GM21737 (cell line): ENCODE measurements at regions not wholly inside any gene's neighbourhood (a gene's known extent, or its start where the extent isn't known, plus 50 kb on each side); places are given as distances from the start of the nearest gene placed in this dataset.
A peak's percentile ranks its signal among the peaks of the same experiment; 100 is the strongest.
"Not testable (repeated sequence)": the region's sequence is repeated elsewhere in the genome, so short reads cannot be mapped to it uniquely, and the experiment has no call there.

Experiments
- ATAC-seq: cut with Tn5 transposase; IDR thresholded peaks from one replicate; pipeline ENCODE4 v1.9.1; 2021; ENCODE audit warnings: mild to moderate bottlenecking, moderate library complexity; ENCODE audit not compliant: unreplicated experiment

DNA sequence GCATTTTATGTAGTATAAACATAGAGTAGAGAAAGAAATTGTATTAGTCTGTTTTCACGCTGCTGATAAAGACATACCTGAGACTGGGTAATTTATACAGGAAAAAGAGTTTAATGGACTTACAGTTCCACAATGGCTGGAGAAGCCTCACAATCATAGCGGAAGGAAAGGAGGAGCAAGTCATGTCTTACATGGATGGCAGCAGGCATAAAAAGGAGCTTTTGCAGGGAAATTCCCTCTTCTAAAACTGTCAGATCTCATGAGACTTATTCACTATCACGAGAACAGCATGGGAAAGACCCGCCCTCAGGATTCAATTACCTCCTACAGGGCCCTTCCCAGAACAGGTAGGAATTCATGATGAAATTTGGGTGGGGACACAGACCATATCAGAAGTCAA, 98.1 kb downstream of the ARRDC3 start:
- not testable (repeated sequence) for ATAC-seq

- no peak for ATAC-seq
Observed at GRCh38 chr5:91283899-91284298, 99.2 kb downstream of the ARRDC3 start.

DNA sequence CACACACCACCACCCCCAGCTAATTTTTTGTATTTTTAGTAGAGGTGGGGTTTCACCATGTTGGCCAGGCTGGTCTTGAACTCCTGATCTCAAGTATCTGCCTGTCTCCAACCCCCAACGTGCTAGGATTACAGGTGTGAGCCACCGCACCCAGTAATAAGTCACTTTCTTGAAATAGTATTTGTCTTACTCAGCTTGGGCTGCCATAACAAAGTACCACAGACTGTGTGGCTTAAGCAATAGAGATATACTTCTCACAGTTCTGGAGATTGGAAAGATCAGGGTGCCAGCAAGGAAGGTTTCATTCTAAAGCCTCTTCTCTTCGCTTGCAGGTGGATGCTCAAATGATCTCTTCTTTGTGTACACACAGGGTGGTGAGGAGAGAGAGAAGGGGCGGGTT, 99.8 kb downstream of the ARRDC3 start:
- ATAC-seq = no peak

DNA sequence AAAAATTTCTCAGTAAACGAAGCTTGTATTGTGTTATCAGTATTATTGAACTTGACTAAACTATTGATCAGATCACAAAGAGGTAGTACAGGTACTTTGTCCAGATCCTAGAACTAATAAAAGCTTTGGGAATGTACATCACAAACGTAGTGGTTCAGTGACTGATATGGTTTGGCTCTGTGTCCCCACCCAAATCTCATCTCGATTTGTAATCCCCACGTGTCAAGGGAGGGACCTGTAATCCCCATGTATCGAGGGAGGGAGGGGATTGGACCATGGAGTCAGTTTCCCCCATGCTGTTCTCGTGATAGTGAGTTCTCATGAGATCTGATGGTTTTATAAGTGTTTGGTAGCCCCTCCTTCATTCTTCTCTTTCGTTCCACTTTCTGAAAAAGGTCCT, 100.9 kb downstream of the ARRDC3 start:
- no peak for ATAC-seq

GRCh38 chr5:91281401-91281800, 101.7 kb downstream of the ARRDC3 start:
- no peak for ATAC-seq

DNA sequence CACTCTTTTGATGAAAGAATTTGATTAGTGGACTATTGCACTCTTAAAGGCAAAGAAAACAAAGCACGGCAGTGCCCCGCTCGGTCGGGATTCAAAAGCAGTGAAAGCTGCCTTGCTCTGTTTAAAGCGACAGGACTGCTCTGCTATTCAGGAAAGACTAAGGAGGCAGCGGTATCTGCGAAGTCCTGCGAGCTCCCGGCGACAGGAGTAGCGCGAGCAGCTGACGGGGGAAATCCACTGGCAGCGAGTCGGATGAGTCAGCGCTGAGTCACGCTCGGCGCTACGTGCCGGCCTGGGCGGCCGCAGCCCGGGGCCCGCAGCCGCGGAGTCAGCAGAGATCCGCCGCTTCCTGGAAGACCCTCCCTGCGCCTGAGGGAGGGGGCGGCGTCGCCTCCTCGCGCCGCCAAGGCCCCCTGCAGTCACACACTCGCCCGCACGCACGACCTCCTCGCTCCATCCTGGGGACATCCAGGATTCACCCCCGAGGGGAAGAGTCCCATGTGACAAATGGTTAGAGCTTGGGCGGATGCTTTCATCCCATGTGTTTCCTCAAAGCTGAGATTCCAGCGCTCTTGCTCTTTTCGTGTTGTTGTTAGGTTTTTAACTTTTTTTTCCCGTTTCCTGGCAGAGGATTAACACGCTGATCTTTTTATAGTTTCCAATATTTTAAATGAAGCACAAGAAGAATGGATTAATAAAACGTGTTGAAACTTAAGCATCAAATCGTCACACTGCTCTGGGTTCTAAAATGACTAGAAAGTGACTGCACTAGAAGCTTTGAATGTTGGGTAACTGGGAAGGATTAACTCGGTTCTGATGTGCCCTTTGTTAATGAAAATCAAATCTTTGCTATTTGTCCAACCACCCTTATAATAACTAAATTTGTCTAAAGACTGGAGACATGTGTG, 102.5 kb downstream of the ARRDC3 start:
- peak; percentile 96 for ATAC-seq

DNA sequence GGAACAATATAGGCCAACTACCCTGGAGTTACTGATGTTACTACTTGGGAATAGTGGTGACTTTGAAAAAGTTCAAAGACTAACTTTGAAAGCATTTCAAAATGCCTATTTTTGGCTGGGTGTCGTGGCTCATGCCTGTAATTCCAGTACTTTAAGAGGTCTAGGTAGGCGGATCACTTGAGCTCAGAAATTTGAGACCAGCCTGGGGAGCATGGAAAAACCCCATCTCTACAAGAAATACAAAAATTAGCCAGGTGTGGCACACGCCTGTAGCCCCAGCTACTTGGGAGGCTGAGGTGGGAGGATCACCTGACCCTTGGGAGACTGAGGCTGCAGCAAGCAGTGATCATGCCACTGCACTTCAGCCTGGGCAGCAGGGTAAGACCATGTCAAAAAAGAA, 105.3 kb downstream of the ARRDC3 start:
- no peak for ATAC-seq

DNA sequence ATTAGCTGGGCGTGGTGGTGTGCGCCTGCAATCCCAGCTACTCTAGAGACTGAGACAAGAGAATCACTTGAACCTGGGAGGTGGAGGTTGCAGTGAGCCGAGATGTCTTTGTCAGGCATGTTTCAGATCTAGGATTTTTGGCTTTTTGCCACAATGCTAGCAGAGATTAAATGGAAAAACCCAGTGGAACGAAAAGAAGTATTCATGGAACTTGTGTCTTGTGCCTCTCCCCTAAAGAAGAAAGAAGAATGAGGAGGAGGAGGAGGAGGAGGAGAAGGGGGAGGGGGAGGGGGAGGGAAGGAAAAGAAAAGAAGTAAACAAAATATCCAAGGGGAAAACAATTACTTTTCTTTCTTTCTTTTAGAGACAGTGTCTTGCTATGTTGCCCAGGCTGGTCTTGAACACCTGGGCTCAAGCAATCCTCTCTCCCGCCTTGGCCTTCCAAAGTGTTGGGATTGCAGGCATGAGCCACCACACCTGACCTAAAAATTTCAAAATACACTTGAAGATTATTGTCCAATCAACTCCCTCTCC, 106.0 kb downstream of the ARRDC3 start:
- no peak for ATAC-seq

- ATAC-seq = peak; percentile 91
Observed at GRCh38 chr5:91272858-91273257, 110.3 kb downstream of the ARRDC3 start.

GRCh38 chr5:91271999-91272398, 111.1 kb downstream of the ARRDC3 start:
- peak; percentile 60 for ATAC-seq

DNA sequence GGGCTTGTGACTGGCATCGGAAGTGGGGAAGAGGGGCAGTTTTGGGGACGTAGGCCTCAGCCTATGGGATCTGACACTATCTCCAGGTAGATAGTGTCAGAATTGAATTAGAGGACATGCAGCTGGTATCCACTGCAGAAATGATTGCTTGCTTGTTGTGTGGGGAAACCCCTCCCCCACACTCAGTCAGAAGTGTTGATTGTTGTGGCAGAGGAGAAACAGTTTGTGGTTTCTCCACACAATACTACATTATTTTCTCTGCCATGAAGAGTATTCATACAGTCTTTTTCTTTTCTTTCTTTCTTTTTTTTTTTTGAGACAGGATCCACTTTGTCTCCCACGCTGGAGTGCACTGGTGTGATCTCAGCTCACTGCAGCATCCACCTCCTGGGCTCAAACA, 113.9 kb downstream of the ARRDC3 start:
- ATAC-seq = no peak

- peak; percentile 57 for ATAC-seq
Observed at GRCh38 chr5:91266184-91266705, 116.9 kb downstream of the ARRDC3 start.

DNA sequence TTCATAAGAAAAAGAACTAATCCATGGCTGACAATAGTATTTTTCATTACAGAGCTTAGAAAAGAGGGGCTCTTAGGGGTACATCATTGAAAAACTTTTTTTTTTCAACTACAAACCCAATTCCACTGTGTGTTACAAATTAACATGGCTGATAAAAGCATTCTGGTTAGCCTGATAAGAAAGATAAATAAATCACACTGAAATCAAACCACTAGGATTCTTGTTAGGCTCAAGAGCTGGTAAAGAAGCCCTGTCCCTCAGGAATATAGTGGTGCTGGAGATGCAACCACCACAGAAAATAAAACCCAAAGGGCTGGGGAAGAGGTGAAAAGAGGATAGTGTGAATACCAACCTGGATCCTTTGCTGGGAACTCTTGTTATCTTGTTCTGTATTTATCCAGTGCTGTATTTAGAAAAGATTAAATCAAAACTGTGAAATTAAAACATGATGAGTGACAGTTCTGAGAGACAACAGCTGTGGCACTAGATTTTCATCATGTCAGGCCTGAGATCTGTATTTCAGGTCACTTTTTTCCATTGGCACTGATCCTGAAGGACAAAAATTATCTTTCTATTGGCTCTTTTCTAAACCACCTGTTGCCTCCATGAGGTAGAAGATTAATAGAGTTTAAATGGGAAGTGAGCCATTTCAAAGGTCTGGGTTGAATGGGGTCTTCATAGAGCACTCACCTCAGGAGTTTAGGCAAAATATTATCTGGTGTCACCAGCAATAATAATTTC, 118.6 kb downstream of the ARRDC3 start:
- no peak for ATAC-seq

DNA sequence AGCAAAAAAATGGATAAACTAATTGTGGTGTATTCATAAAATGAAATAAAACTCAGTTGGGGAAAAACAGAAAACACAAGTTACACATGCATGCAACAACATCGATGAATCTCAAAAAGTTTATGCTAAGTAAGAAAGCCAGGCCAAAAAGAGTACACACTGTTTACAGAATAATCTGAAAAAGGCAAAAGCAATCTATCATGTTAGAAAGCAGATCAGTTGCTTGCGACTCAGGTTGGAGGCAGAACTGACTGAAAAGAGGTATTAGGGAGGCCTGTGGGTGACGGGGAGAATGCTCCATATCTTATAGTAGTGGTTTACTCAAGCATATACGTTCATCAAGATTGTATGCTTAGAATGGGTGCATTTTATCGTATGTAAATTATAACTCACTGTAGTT, 119.2 kb downstream of the ARRDC3 start:
- ATAC-seq = no peak

GRCh38 chr5:91257301-91257700, 125.8 kb downstream of the ARRDC3 start:
- ATAC-seq = no peak

- no peak for ATAC-seq
Observed at GRCh38 chr5:91256142-91256524, 127.0 kb downstream of the ARRDC3 start.

GRCh38 chr5:91255396-91256141, 127.5 kb downstream of the ARRDC3 start:
- ATAC-seq = no peak

GRCh38 chr5:91252916-91253315, 130.2 kb downstream of the ARRDC3 start:
- ATAC-seq = no peak

DNA sequence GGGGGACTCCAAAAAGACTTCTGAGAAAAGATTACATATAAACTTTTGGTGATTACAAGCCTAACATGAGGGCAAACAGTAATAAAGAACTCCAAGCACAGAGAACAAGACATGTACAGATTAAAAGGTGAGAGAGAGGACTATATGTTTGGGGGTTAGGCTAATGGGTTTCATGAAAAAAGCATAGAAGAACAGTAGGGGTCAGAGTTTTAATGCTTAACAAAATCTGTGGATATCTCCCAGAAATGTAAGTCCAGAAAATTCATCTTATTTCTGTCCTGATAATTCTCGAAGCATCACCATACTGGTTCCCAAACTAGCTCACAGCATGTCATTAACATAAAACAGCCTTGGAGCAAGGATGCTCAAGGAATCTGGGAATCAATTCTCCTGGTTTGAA, 137.2 kb downstream of the ARRDC3 start:
- no peak for ATAC-seq

- no peak for ATAC-seq
Observed at GRCh38 chr5:91245074-91245452, 138.1 kb downstream of the ARRDC3 start.
